ENCODE measurements at regions not wholly inside any gene's neighbourhood (a gene's known extent, or its start where the extent isn't known, plus 50 kb on each side); places are given as distances from the start of the nearest gene placed in this dataset.

GRCh38 chr5:15300141-15300540 is 199.8 kb upstream of the FBXL7 start:
- no peak for TF ChIP-seq GATA2 (IDR thresholded peaks at IDR 0.05; ENCODE audit: low read depth, low read length)
- TF ChIP-seq GATA3 (IDR thresholded peaks at IDR 0.05; ENCODE audit: low read depth, low read length) = no peak
